Keratinocyte (primary cell): ENCODE measurements at regions not wholly inside any gene's neighbourhood (a gene's known extent, or its start where the extent isn't known, plus 50 kb on each side); places are given as distances from the start of the nearest gene placed in this dataset.

ENCODE experiments used
- DNase-seq: peaks from one replicate; pipeline ENCODE4 v3.0.0-alpha.2; 2011; ENCODE audit warnings: low read depth, missing footprints, low spot score
- FAIRE-seq: peaks from 2 replicates; lab custom pipeline; 2011; peaks lifted over from hg19 to GRCh38; lab: Jason Lieb, UNC
- H2AFZ ChIP-seq: 2 replicates; pipeline ENCODE4 v1.6.0; 2012; ENCODE audit warnings: low read length, control low read depth, inconsistent platforms; ENCODE audit not compliant: control insufficient read depth
- H3K27ac ChIP-seq: 2 replicates; pipeline ENCODE4 v1.5.1; 2011; ENCODE audit warnings: low read length; ENCODE audit not compliant: control insufficient read depth, insufficient read depth
- H3K27me3 ChIP-seq: 3 replicates; pipeline ENCODE4 v1.6.0; 2011; ENCODE audit warnings: low read length; ENCODE audit not compliant: control insufficient read depth, insufficient read depth; ENCODE audit errors: extremely low read depth
- H3K36me3 ChIP-seq, 2 experiments: 2 replicates in 1 of 2; 3 replicates in 1 of 2; pipeline ENCODE4 v1.5.1; 2011; ENCODE audit warnings: low read length in 2 of 2, mild to moderate bottlenecking in 1 of 2; ENCODE audit not compliant: control insufficient read depth in 2 of 2, insufficient read depth in 2 of 2; ENCODE audit errors: extremely low read depth in 1 of 2
- H3K4me1 ChIP-seq: 3 replicates; pipeline ENCODE4 v1.5.1; 2011; ENCODE audit warnings: low read length; ENCODE audit not compliant: control insufficient read depth, insufficient read depth; ENCODE audit errors: extremely low read depth
- H3K4me2 ChIP-seq: 3 replicates; pipeline ENCODE4 v1.6.0; 2011; ENCODE audit warnings: low read depth, low read length; ENCODE audit not compliant: control insufficient read depth, insufficient read depth; ENCODE audit errors: extremely low read depth
- H3K4me3 ChIP-seq, 3 experiments: fragments of 200-600 bp in 1 of 3; sonication (generic) in 1 of 3; 2 replicates in 2 of 3; 3 replicates in 1 of 3; pipeline ENCODE4 v1.5.1; 2011 to 2016; ENCODE audit warnings: low read length in 3 of 3, mild to moderate bottlenecking in 3 of 3, control low read depth in 2 of 3, inconsistent platforms in 1 of 3, low read depth in 1 of 3, mixed read lengths in 1 of 3, mixed run types in 1 of 3, moderate library complexity in 1 of 3; ENCODE audit not compliant: control insufficient read depth in 2 of 3, insufficient read depth in 2 of 3; ENCODE audit errors: extremely low read depth in 1 of 3
- H3K79me2 ChIP-seq: 2 replicates; pipeline ENCODE4 v1.6.0; 2012; ENCODE audit warnings: low read length; ENCODE audit not compliant: control insufficient read depth, insufficient read depth
- H3K9ac ChIP-seq: 3 replicates; pipeline ENCODE4 v1.6.0; 2011; ENCODE audit warnings: low read length; ENCODE audit not compliant: control insufficient read depth, insufficient read depth; ENCODE audit errors: extremely low read depth
- H3K9me1 ChIP-seq: 3 replicates; pipeline ENCODE4 v1.6.0; 2011; ENCODE audit warnings: low read length; ENCODE audit not compliant: control insufficient read depth, insufficient read depth; ENCODE audit errors: extremely low read depth
- H3K9me3 ChIP-seq: 2 replicates; pipeline ENCODE4 v1.5.1; 2012; ENCODE audit warnings: low read depth, low read length; ENCODE audit not compliant: control insufficient read depth
- H4K20me1 ChIP-seq: 3 replicates; pipeline ENCODE4 v1.6.0; 2011; ENCODE audit warnings: low read length; ENCODE audit not compliant: control insufficient read depth, insufficient read depth; ENCODE audit errors: extremely low read depth
- EZH2 ChIP-seq: IDR thresholded peaks from one replicate; pipeline ENCODE4 v1.6.1; 2012; ENCODE audit warnings: inconsistent platforms, mild to moderate bottlenecking, low read length, moderate library complexity
- dilution Hi-C: fragments of 300-500 bp; cut with MboI; formaldehyde crosslinking; loops from one replicate; pipeline ENCODE4 v1.7.0; 2020; ENCODE audit warnings: low sequenced_read_pairs; ENCODE audit not compliant: extremely low pct_ligation_motif_present
- TF ChIP-seq, protein P1 (sequence below), 3 experiments: IDR thresholded peaks in 1 of 3; conservative IDR thresholded peaks in 1 of 3; optimal IDR thresholded peaks in 1 of 3; 2 replicates in 2 of 3; 3 replicates in 1 of 3; pipeline versions ENCODE3 to v1.5.1; 2011; ENCODE audit warnings: low read length in 3 of 3, mild to moderate bottlenecking in 3 of 3, moderate library complexity in 2 of 3, control low read depth in 1 of 3, inconsistent platforms in 1 of 3; ENCODE audit not compliant: insufficient read depth in 2 of 3; ENCODE audit errors: extremely low read depth in 1 of 3

DNA sequence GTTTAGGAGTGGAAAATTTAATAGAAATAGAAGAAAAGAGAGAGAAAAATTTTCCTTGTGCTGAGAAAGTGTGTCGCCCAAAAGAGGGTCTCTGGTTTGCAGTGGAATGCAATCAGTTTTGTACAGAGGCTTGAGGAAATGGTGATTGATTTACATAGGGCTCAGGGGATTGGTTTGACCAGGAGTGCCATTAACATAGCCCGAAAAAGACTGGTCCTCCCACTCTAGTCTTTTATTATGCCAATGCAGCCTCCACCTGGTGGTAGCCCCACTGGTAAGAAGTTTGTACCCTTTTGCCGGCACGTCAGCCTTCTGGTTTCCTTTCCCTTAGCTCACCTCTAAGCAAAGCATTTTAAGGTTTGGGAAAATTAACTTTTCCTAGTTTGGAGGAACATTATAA, 885.3 kb downstream of the XPNPEP1 start:
- no peaks in the 10 kb centered on the region for H4K20me1 ChIP-seq
- H3K9me1 ChIP-seq, result no peaks in the 10 kb centered on the region
- no peak overlapping the region for H3K4me3 ChIP-seq
- H3K27ac ChIP-seq, result no peak overlapping the region
- H3K9me3 ChIP-seq, result no peaks in the 10 kb centered on the region
- no peak overlapping the region for H3K9ac ChIP-seq
- H3K27me3 ChIP-seq, result no peaks in the 10 kb centered on the region
- dilution Hi-C loops, result no loop called here
- H3K36me3 ChIP-seq, result no peaks in the 10 kb centered on the region
- no peak for TF ChIP-seq EZH2
- TF ChIP-seq, protein P1, sequence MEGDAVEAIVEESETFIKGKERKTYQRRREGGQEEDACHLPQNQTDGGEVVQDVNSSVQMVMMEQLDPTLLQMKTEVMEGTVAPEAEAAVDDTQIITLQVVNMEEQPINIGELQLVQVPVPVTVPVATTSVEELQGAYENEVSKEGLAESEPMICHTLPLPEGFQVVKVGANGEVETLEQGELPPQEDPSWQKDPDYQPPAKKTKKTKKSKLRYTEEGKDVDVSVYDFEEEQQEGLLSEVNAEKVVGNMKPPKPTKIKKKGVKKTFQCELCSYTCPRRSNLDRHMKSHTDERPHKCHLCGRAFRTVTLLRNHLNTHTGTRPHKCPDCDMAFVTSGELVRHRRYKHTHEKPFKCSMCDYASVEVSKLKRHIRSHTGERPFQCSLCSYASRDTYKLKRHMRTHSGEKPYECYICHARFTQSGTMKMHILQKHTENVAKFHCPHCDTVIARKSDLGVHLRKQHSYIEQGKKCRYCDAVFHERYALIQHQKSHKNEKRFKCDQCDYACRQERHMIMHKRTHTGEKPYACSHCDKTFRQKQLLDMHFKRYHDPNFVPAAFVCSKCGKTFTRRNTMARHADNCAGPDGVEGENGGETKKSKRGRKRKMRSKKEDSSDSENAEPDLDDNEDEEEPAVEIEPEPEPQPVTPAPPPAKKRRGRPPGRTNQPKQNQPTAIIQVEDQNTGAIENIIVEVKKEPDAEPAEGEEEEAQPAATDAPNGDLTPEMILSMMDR (optimal IDR thresholded peaks at IDR 0.05 in 1 of 3, IDR thresholded peaks at IDR 0.05 in 1 of 3, conservative IDR thresholded peaks at IDR 0.05 in 1 of 3; ENCODE audit: extremely low read depth in 1 of 3, insufficient read depth in 2 of 3, low read length in 3 of 3), result no peak
- no peak overlapping the region for H3K4me2 ChIP-seq
- FAIRE-seq (no peak), DNase-seq (no peak)
- H3K4me1 ChIP-seq, result no peaks in the 10 kb centered on the region
- no peaks in the 10 kb centered on the region for H3K79me2 ChIP-seq
- no peak overlapping the region for H2AFZ ChIP-seq

DNA sequence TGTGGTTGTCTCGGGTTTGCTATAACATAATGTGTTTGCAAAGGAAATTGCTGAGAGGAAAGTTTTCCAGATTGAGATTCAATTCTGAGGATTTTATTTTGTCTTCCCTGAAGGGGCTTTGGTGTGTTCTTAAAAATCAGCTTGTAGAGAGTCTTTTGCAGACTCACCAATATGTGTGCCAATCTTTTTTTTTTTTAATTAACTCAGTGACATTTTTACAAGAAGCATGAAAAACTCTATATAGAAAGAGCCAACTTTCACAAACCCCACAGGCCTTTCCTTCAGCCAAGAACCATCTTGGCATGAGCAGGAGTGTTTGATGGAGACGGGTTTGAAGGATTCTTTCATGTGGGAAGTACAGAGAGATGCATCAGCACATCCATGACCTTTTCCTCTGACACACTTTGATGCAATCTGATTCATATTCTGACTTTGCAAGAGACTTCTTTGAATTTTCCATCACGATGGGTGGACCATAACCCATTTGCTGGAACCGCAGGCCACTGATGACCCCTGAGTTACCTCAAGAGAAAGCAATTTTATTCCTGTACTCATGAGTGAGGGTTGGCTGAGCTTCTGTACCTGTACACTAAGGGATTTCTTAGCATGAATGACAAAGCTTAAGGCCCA, 892.6 kb downstream of the XPNPEP1 start:
- Histone ChIP-seq H4K20me1 (no peaks in the 10 kb centered on the region), H3K9ac (no peak overlapping the region), H3K79me2 (no peaks in the 10 kb centered on the region), H3K9me3 (no peaks in the 10 kb centered on the region), H3K4me2 (no peak overlapping the region), H3K27ac (no peak overlapping the region), H3K9me1 (no peaks in the 10 kb centered on the region), H3K36me3 (no peaks in the 10 kb centered on the region), H3K4me3 (no peak overlapping the region), H3K27me3 (no peaks in the 10 kb centered on the region), H3K4me1 (no peaks in the 10 kb centered on the region), H2AFZ (no peak overlapping the region)
- TF ChIP-seq, protein P1 (optimal IDR thresholded peaks at IDR 0.05 in 1 of 3, IDR thresholded peaks at IDR 0.05 in 1 of 3, conservative IDR thresholded peaks at IDR 0.05 in 1 of 3; ENCODE audit: extremely low read depth in 1 of 3, insufficient read depth in 2 of 3, low read length in 3 of 3), result no peak
- no peak for TF ChIP-seq EZH2
- dilution Hi-C loops, result no loop called here
- FAIRE-seq, result no peak
- DNase-seq, result no peak
